Thyroid gland (tissue), 4 donors: ENCODE measurements at regions not wholly inside any gene's neighbourhood (a gene's known extent, or its start where the extent isn't known, plus 50 kb on each side); places are given as distances from the start of the nearest gene placed in this dataset.

Experiments used
- POLR2A ChIP-seq, 2 donors: fragments of 450-650 bp; IDR thresholded peaks; one replicate each; pipeline ENCODE4 v1.6.1; 2017; ENCODE audit warnings: antibody characterized with exemption in 2 of 2, mild to moderate bottlenecking in 2 of 2, moderate library complexity in 1 of 2
- TF ChIP-seq, protein P1 (sequence below), 6 experiments: fragments of 200-600 bp in 3 of 6; fragments of 450-650 bp in 3 of 6; sonication (generic) in 3 of 6; IDR thresholded peaks; one replicate each; pipeline ENCODE4 v1.5.1; 2016 to 2019; ENCODE audit warnings: antibody characterized with exemption in 6 of 6, mild to moderate bottlenecking in 2 of 6, inconsistent platforms in 1 of 6, moderate library complexity in 1 of 6

DNA sequence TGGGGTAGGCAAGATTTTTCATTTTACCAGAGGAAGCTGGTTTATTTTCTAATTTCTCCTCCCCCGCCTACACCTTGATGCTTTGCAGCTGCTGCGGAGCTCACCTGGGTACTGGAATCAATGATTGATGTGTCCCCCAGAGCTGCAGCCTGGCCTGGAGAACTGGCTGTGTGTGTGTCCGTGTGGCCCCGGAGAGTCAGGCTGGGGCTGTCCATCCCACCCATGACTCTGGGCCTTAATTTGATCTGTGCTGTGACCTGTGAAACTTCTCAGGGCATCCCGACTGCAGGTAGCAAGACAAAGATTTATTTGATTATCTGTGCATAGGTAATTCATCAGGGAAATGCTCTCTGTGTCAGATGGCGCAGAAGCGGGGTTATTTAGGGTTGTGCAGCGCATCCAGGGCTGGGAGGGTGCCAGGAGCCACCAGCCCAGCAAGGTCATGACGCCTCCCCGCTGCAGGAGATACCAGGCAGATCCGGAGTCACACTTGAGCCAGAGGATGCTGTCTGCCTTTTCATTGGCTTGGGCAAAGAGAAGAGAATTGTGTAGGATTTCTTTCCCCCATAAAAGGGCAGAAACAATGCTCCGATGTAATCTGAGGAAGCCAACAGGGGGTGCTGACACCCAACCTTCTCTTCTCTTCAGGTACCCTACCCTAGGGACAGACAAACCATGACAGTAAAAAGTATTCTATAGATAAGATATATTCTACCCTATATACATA is 346.6 kb downstream of the TSHZ3 start:
- TF ChIP-seq, protein P1, sequence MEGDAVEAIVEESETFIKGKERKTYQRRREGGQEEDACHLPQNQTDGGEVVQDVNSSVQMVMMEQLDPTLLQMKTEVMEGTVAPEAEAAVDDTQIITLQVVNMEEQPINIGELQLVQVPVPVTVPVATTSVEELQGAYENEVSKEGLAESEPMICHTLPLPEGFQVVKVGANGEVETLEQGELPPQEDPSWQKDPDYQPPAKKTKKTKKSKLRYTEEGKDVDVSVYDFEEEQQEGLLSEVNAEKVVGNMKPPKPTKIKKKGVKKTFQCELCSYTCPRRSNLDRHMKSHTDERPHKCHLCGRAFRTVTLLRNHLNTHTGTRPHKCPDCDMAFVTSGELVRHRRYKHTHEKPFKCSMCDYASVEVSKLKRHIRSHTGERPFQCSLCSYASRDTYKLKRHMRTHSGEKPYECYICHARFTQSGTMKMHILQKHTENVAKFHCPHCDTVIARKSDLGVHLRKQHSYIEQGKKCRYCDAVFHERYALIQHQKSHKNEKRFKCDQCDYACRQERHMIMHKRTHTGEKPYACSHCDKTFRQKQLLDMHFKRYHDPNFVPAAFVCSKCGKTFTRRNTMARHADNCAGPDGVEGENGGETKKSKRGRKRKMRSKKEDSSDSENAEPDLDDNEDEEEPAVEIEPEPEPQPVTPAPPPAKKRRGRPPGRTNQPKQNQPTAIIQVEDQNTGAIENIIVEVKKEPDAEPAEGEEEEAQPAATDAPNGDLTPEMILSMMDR (IDR thresholded peaks at IDR 0.05) = peak in 2 of 6 experiments; percentile 5 to 11
- TF ChIP-seq POLR2A (IDR thresholded peaks at IDR 0.05) = no peak
